Right kidney (tissue), 1 donor: ENCODE measurements at regions not wholly inside any gene's neighbourhood (a gene's known extent, or its start where the extent isn't known, plus 50 kb on each side); places are given as distances from the start of the nearest gene placed in this dataset.

Experiments
- DNase-seq: peaks from one replicate; pipeline ENCODE4 v3.0.0-alpha.2; 2016

DNA sequence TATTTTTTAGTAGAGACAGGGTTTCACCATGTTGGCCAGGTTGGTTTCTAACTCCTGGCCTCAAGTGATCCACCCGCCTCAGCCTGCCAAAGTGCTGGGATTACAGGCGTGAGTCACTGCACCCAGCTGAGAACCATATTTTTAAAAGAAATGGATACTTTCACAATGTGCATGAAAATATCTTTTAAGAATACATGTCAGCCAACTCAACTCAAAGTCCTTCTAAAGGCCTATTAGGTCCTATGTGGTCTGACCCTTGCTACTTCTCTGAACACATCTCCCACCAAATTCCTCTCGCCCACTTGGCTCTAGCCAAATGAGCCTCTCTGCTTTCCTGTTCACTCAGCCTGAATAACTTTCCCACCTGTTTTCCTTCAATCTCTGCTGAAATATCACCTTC is 119.6 kb downstream of the MTX2 start:
- no peak for DNase-seq

- no peak for DNase-seq
Observed at GRCh38 chr2:176390276-176391147, 121.3 kb downstream of the MTX2 start.

DNA sequence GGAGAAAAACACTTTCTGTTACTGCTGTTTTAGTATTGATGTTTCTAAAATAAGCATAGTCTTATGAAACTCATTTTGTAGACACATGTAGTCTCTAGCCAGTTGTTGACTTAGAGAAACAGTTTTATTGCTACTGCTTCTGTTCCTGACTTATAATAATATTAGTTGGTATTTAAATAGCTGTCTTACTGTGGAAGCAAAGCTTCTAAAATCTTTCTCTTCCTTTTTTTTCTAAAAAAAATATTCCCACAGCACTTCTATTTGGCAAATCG is 121.8 kb downstream of the MTX2 start:
- no peak for DNase-seq

GRCh38 chr2:176392249-176392648 is 123.0 kb downstream of the MTX2 start:
- no peak for DNase-seq

DNA sequence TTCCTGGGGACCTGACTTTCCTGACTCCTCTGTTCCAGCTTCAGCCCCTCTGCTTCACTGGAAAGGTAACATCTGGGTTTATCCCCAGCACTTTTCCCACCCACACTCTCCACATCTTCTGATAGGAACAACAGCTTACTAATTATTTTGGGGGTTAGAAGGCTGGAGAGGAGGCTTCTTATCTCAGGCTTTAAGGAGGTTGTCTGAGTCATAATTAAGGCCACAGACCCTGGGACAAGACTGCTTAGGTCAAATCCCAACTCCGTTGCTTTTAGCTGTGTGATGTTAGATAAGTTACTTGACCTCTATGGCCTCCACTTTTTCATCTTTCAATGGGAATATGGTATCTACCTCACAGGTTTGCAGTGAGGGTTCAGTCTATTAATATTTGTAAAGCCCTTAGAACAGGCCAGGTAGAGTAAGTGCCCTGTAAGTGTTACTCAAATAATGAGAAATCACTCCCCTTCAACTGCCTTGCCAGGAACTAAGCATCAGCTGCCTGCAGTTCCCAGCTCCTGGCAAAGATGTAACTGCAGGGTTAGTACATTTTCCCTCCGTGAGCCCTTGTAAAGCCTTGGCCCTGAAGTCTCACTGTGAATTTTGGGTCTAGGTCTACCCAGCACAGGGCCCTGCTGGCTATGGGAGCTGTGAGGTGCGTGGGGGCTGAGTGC is 123.6 kb downstream of the MTX2 start:
- DNase-seq = no peak

GRCh38 chr2:176395273-176395854 is 126.1 kb downstream of the MTX2 start:
- DNase-seq = no peak

- DNase-seq = no peak
Observed at GRCh38 chr2:176398243-176399073, 129.2 kb downstream of the MTX2 start.

- no peak for DNase-seq
Observed at GRCh38 chr2:176399074-176399598, 129.9 kb downstream of the MTX2 start.

DNA sequence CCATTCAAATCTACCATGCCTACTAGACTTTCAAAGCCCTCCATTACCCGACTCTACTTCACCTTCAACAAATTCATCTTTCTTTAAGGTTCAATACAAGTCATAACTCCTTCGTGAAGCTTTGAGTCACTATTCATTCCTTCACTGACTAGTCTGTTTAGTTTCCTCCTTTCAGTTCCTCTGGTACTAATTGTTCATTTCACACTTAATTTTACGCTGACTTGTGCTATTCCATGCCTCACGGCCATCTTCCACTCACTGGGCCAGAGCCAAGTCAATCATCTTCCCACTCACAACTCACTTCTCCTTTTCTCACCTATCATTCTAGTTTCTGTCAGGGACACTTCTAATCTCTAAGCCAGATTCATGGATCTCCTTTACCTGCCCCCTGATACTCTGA is 136.2 kb downstream of the MTX2 start:
- DNase-seq = no peak

DNA sequence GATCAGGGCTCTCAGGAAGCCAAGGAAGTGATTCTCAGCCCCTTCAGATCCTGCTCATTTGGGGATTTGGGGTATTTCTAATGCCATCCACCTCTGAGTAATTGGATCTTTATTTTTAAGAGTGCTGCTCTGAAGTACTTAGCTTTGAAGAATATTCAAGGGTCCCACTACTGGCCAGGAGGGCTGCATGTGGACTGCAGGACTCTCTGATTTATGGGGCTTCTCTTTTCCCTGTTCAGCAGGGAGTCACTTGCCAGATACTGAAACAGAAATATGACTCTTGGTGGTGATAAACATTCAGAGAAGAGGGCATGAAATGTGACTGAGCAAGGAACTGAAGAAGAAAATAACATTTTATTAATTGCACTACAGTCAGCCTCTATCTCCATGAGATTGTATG is 138.5 kb downstream of the MTX2 start:
- DNase-seq = no peak

DNA sequence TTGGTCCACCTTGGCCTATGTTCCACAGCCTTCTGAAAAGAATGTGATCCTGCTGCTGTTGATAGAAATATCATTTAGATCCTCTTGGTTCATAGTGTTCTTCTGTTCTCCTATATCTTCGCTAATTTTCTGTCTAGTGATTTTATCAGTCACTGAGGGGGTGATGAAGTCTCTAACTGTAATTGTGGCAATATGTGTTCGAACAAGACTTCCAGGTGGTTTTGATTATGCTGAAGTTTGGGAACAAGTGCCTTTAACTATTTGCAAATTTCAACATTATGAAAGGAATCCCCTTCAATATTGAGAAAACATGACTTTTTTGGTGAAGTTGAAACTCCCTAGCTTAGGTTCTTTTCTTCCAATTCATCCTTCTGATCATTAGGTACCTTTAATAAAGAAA is 140.4 kb downstream of the MTX2 start:
- DNase-seq = no peak

DNA sequence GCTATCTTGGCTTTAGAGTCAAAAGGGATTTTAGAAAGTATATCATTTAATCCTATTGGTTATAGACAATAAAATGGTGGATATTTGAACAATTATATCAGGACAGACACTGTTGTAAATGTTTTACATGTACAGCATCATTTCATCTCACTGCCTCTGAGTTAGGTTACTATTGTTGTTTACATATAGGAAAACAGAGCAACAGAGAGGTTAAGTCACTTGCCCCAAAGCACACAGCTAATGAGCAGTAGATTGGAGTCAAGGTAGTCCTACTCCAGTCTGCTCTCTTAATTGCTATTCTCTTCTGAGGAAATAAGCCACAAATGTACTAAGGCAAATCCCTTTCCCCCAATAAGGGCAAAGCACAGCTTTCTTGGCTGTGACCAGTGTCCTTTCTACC is 142.9 kb downstream of the MTX2 start:
- DNase-seq = no peak

GRCh38 chr2:176413786-176414185 is 144.5 kb downstream of the MTX2 start:
- DNase-seq = no peak

DNA sequence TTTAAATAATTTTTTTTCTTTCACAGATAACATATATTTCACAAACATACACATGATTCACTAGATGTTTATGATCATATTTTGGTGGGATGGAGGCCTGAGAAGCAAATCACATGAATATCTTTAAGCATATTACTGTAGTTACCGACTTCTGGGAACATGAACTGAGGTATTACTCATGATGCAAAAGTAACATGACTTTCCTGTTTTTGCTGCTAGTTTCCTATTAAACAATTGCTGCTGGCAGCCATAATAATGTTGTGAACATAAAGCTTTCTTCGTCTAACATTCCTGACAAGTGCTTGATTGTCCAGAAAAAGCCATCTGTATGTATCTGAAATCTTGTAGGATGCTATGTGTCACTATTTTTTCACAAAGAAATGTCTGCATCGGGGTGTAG is 145.4 kb downstream of the MTX2 start:
- DNase-seq = no peak

GRCh38 chr2:176415174-176415895 is 146.1 kb downstream of the MTX2 start:
- DNase-seq = no peak

DNA sequence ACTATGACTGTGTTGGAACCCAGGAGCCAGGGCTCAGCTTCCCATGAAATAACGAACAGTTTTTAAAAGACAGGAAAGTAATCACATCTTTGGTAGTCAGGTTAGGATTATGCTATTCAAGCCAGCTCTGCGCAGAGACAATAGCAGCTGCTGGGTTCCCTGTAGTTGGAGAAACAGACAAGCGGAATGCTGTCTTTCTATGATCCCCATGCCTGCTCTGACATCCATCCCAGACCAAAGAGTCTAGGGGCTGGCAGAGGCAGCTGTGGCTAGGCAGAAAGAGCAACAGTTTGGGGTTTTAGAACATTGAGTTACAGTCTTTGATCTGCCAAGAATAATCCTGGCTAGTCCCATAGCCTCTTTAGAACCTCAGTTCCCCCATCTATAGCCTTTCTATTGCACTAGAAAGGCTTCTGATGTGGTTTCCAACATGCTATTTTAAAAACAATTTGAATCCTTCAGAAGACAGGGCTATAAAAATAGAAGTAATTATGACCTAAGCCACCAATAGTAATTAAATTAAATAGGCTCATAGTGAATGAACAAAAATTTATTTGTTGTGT is 146.8 kb downstream of the MTX2 start:
- no peak for DNase-seq

DNA sequence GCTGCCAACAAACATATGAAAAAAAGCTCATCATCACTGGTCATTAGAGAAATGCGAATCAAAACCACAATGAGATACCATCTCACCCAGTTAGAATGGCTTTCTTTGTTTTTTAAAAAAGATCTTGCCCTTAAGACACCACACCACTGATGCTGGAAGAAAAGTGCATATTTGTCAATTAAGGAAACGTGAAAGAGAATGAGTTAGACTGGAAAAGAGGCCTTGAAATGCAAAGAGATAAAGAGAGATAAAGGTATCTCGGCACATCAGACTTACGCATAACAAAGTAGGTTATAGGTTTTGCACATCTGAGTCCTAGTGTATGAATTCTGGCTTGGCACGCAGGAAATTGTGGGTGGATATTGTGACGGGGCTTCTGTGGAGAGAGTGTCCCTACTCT is 149.5 kb downstream of the MTX2 start:
- DNase-seq = no peak

- no peak for DNase-seq
Observed at GRCh38 chr2:176419591-176420071, 150.4 kb downstream of the MTX2 start.

DNA sequence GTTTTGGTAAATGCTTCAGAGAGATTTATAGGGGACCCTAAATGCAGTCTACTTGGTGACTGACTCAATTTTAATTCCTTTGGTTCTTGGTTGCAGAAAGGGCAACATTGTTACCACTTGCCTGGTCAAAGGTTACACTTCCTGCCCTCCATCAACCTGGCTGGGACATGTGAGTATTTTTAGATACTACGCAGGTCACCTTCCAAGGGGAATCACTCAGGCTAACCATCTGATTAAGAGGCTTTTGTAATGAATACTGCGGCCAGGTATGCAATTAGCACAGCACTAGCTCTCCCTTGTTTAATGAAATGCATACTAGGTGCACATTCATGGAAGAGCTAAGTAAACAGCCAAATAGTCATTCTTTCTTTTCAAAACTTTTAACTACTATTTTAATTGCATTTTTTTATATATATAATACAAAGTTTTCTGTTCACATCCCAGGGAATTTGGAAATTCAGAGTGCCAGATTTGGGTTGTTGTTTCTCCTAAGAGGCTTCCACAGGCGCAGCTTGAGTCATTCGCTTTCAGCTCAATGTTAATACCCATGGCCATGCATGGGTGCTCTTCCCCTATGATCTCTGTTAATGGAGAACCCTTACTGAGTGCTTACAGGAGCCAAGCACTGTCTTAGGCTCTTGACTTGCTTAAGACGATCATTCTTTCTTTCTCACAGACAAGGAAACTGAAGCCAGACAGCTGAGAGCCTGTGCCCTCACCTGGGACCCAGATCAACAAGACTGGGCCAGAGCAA is 152.2 kb downstream of the MTX2 start:
- DNase-seq = no peak

- no peak for DNase-seq
Observed at GRCh38 chr2:176423819-176424218, 154.6 kb downstream of the MTX2 start.

GRCh38 chr2:176424746-176425145 is 155.5 kb downstream of the MTX2 start:
- DNase-seq = no peak
